Transverse colon (tissue), 3 donors: ENCODE measurements at regions not wholly inside any gene's neighbourhood (a gene's known extent, or its start where the extent isn't known, plus 50 kb on each side); places are given as distances from the start of the nearest gene placed in this dataset.

Experiments used
- CTCF ChIP-seq, 5 experiments: fragments of 200-600 bp in 3 of 5; fragments of 450-650 bp in 2 of 5; sonication (generic) in 3 of 5; IDR thresholded peaks; 1 replicate in 2 of 5; 2 replicates in 3 of 5; pipeline ENCODE4 v1.5.1; 2016 to 2017; ENCODE audit warnings: antibody characterized with exemption in 5 of 5, inconsistent platforms in 3 of 5, mild to moderate bottlenecking in 2 of 5, moderate library complexity in 1 of 5
- EP300 ChIP-seq: sonication (generic); formaldehyde crosslinking; IDR thresholded peaks from one replicate; pipeline ENCODE4 v1.6.1; 2017; ENCODE audit warnings: antibody characterized with exemption, low read depth

- TF ChIP-seq EP300 (no peak), CTCF (IDR thresholded peaks at IDR 0.05) (no peak)
These were observed 148.7 kb upstream of the PRMT6 start for GRCh38 chr1:106907795-106908194.
